GM18519 (cell line): ENCODE measurements at regions not wholly inside any gene's neighbourhood (a gene's known extent, or its start where the extent isn't known, plus 50 kb on each side); places are given as distances from the start of the nearest gene placed in this dataset.
"Not testable (repeated sequence)": the region's sequence is repeated elsewhere in the genome, so short reads cannot be mapped to it uniquely, and the experiment has no call there.

ENCODE experiments used
- ATAC-seq: cut with Tn5 transposase; IDR thresholded peaks from one replicate; pipeline ENCODE4 v1.9.1; 2021; ENCODE audit warnings: mild to moderate bottlenecking, moderate library complexity; ENCODE audit not compliant: unreplicated experiment, low FRiP score

DNA sequence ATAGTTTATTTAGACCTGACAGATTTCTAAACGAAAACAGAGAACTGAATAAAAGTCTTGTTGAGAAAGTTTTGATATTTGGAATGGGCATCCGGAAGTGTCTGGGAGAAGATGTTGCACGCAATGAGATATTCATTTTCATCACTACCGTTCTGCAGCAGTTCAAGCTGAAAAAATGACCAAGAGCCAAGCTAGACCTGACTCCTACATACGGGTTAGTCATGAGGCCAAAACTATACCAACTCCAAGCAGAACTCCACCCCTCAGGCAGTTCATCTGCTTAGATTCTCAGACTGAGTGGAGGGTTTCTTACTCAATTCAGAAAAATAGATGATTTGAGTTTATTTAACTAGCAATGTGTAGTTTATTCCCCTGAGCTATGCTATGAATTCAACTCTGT is 95.4 kb upstream of the ANXA1 start:
- no peak for ATAC-seq

DNA sequence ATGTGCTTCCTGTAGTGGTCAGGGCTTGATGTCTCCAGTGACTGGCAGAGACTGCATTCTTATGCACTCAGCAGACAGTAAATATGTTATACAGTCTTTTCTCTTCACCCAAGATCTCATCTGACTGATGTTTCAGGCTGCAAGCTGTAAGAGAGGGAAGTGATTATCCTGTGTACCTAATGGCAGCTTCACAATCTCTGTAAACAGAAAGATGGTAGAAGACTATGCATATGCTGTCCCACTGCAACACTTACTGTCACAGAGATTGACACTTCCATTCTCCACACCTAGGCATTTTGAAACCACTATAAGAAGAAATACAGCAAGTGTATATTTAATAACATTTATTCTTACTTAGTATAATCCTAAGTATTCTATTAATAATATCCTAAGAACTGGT is 97.6 kb upstream of the ANXA1 start:
- no peak for ATAC-seq

- ATAC-seq = no peak
Measured at GRCh38 chr9:73053543-73053942, 98.1 kb upstream of the ANXA1 start.

GRCh38 chr9:73050887-73051550 is 98.2 kb upstream of the ALDH1A1 start:
- no peak for ATAC-seq

- ATAC-seq = no peak
Measured at GRCh38 chr9:73050065-73050816, 97.4 kb upstream of the ALDH1A1 start.

- no peak for ATAC-seq
Measured at GRCh38 chr9:73049280-73049679, 96.4 kb upstream of the ALDH1A1 start.

DNA sequence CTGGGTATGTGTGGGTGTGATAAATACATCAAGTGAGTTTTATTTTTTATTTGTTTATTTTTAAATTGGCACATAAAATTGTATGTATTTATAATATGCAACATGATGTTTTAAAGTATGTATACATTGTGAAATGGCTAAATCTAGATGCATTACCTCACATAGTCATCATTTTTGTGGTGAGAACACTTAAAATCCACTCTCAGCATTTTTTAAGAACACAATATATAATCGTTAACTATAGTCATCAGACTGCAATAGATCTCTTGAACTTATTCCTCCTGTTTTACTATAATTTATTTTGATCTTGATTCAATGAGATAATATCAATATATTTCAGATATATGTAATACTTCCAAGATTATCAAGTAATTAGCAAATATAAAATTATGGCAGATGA is 93.9 kb upstream of the ALDH1A1 start:
- ATAC-seq = no peak

GRCh38 chr9:73044776-73045175 is 91.9 kb upstream of the ALDH1A1 start:
- ATAC-seq = not testable (repeated sequence)

DNA sequence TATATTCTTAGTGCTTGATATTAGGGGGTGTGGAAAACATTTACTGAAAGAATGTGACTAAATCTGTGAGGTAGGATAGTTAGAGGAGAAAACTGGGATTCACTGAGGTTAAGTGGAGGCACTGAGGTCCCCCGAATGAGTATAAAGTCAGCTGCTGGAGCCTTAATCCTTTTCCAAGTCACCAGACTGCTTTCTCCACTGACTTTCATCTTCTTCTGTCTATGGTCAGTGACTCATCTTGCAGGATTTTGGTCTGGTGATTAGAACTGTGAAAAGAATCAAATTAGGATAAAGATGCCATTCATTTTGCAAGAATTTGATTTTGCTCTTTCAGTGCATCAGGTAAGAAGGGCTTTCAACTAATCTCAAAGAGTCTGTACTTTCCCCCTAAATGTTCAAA is 89.3 kb upstream of the ALDH1A1 start:
- ATAC-seq = no peak

GRCh38 chr9:73039271-73040263 is 86.7 kb upstream of the ALDH1A1 start:
- ATAC-seq = no peak

DNA sequence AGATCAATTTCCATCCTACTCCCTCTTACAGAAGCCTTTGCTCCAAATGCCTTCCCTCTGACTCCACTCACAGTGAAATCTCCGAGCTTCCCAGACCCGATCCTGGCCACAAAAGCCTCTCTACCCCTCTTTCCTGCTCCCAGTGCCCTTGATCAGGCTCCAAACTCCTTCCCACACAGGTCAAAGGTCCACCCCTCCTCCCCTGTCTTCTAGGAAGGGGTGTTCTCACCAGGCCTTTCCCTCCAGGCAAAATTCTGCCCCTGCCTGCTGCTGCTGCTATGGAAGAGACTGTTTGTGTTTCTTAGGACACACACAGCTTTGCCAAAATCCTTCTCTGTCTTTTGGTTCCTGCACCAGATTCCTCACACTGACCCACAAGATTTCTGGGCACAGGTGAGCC is 85.8 kb upstream of the ALDH1A1 start:
- ATAC-seq = no peak

- no peak for ATAC-seq
Measured at GRCh38 chr9:73038089-73038509, 85.2 kb upstream of the ALDH1A1 start.

DNA sequence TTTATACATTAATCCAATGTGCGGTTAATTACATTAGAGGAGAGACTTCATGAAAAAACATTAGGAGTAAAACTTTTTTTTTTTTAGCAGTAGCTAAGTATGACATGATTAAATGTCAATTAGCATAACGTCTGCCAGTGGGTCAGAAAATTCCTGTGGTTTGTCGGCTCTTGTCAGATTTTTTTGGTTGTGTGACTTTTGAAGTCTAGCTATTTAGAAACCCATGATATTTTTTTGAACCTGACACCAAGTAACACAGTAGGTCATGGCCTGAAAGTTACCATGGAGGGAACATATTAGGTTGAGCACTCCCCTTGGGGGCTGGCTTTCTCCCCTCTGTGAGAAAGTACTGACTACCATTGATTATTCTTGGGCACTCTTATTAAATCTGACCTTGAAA is 84.8 kb upstream of the ALDH1A1 start:
- no peak for ATAC-seq

GRCh38 chr9:73034962-73035361 is 82.1 kb upstream of the ALDH1A1 start:
- no peak for ATAC-seq

GRCh38 chr9:73031350-73031749 is 78.5 kb upstream of the ALDH1A1 start:
- ATAC-seq = no peak

DNA sequence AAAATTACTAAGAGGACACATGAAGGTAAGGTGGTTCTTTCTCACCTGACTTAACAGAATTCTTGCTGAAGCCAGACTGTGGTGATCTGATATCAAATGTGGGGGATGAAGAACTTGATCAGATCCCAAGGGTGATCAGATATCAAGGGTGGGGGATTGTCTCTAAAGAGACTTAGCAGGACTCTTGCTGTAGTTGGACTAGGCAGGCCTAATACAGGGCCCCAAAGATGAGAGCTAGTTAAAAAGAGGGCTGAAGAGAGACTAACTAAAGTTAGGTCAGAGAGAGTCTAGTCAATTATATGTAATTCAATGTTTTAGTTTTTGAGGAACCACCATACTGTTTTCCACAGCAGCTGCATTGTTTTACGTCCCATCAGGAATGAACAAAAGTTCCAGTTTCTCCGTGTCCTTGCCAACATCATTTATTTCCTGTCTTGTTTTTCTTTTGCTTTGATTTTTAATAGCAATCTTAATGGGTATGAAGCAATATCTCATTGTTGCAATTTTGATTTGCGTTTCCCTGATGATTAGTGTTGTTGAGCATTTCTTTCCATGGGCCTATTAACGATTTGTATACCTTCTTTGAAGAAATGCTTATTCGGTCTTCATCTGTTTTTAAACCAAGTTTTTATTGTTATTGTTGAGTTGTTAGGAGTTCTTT is 77.6 kb upstream of the ALDH1A1 start:
- ATAC-seq = no peak

DNA sequence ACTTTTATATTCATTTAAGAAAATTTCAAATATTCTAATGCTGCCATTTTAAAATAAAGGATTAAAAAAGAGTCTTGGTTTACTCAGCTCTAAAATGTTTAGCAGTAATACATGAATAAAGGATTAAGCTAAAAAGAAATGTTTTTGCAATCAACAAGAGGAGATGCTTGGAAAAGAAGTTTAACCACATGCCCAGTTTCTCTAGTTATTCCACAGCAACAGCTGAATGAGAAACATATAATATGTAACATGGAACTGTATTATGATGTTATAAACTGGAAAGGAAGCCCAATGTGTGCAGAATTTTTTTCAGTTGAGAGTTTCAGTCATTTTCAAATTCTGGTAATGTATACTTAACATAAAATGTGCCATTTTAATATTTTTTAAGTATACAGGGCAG is 76.5 kb upstream of the ALDH1A1 start:
- ATAC-seq = no peak

- no peak for ATAC-seq
Measured at GRCh38 chr9:73026375-73026774, 73.5 kb upstream of the ALDH1A1 start.

GRCh38 chr9:73024601-73025034 is 71.8 kb upstream of the ALDH1A1 start:
- no peak for ATAC-seq

DNA sequence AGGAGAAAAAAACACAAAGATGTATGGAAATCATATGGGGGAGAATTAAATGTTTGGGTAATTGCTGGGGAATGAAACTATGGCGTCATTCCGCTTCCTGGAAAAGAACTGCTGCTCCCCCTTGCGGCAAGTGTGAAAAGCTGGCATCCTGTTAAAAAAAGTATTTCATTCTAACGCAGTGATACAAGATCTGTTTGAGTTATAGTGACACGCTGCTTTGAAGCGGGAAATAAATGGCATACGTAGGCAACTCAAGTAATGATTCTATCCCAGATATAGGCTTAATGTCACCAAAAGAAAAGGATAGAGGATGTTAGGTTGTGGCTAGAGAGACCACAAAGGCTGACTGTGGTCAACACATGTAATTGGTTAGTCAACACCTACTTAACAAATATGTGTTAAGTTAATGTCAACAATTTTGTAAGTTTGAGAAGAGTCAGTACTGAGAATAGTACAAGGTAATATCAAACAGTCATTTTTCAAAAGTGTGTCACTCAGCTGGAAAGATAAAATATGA is 70.2 kb upstream of the ALDH1A1 start:
- no peak for ATAC-seq
